Peyer's patch (tissue), 4 donors: ENCODE measurements at regions not wholly inside any gene's neighbourhood (a gene's known extent, or its start where the extent isn't known, plus 50 kb on each side); places are given as distances from the start of the nearest gene placed in this dataset.

Source experiments
- CTCF ChIP-seq, 6 experiments: fragments of 450-650 bp in 4 of 6; fragments of 200-600 bp in 2 of 6; sonication (generic) in 1 of 6; IDR thresholded peaks; one replicate each; pipeline ENCODE4 v1.5.1; 2017 to 2019; ENCODE audit warnings: antibody characterized with exemption in 6 of 6, mild to moderate bottlenecking in 3 of 6, moderate library complexity in 1 of 6
- POLR2A ChIP-seq, 2 donors: fragments of 450-650 bp; IDR thresholded peaks; one replicate each; pipeline ENCODE4 v1.5.1; 2017; ENCODE audit warnings: antibody characterized with exemption in 2 of 2, mild to moderate bottlenecking in 2 of 2, moderate library complexity in 2 of 2

GRCh38 chr1:213883618-213884017 is 104.2 kb upstream of the PROX1 start:
- TF ChIP-seq CTCF (IDR thresholded peaks at IDR 0.05) (no peak), POLR2A (IDR thresholded peaks at IDR 0.05) (no peak)
